OCI-M2 (cell line): ENCODE measurements at regions not wholly inside any gene's neighbourhood (a gene's known extent, or its start where the extent isn't known, plus 50 kb on each side); places are given as distances from the start of the nearest gene placed in this dataset.

Experiments used
- DNase-seq: peaks from one replicate; lab custom pipeline; 2025; ENCODE audit not compliant: unreplicated experiment; lab: John Stamatoyannopoulos, UW

GRCh38 chr4:13184199-13184598 is 299.9 kb downstream of the RAB28 start:
- DNase-seq = no peak

- no peak for DNase-seq
Measured at GRCh38 chr4:13182133-13182532, 302.0 kb downstream of the RAB28 start.

GRCh38 chr4:13181681-13182080 is 302.5 kb downstream of the RAB28 start:
- DNase-seq = no peak

GRCh38 chr4:13180701-13181100 is 303.4 kb downstream of the RAB28 start:
- DNase-seq = no peak

- DNase-seq = no peak
Measured at GRCh38 chr4:13178621-13179020, 305.5 kb downstream of the RAB28 start.

- DNase-seq = no peak
Measured at GRCh38 chr4:13176741-13177142, 307.4 kb downstream of the RAB28 start.

- DNase-seq = no peak
Measured at GRCh38 chr4:13174926-13175325, 309.2 kb downstream of the RAB28 start.

GRCh38 chr4:13174001-13174400 is 310.1 kb downstream of the RAB28 start:
- DNase-seq = no peak

- DNase-seq = no peak
Measured at GRCh38 chr4:13171292-13172057, 312.7 kb downstream of the RAB28 start.

- DNase-seq = no peak
Measured at GRCh38 chr4:13169731-13170525, 314.2 kb downstream of the RAB28 start.

- DNase-seq = no peak
Measured at GRCh38 chr4:13168326-13168725, 315.8 kb downstream of the RAB28 start.

- no peak for DNase-seq
Measured at GRCh38 chr4:13166214-13166613, 317.9 kb downstream of the RAB28 start.

GRCh38 chr4:13164783-13165331 is 319.3 kb downstream of the RAB28 start:
- no peak for DNase-seq

- DNase-seq = no peak
Measured at GRCh38 chr4:13162886-13163285, 321.3 kb downstream of the RAB28 start.

GRCh38 chr4:13160920-13161319 is 323.2 kb downstream of the RAB28 start:
- no peak for DNase-seq

GRCh38 chr4:13159041-13159620 is 325.0 kb downstream of the RAB28 start:
- no peak for DNase-seq

- no peak for DNase-seq
Measured at GRCh38 chr4:13151194-13151593, 332.9 kb downstream of the RAB28 start.

GRCh38 chr4:13143222-13144070 is 340.7 kb downstream of the RAB28 start:
- no peak for DNase-seq

- no peak for DNase-seq
Measured at GRCh38 chr4:13142726-13143125, 341.4 kb downstream of the RAB28 start.

- no peak for DNase-seq
Measured at GRCh38 chr4:13142191-13142590, 341.9 kb downstream of the RAB28 start.

- no peak for DNase-seq
Measured at GRCh38 chr4:13137390-13137789, 346.8 kb downstream of the RAB28 start.
